Transverse colon (tissue), 1 donor: ENCODE measurements at regions not wholly inside any gene's neighbourhood (a gene's known extent, or its start where the extent isn't known, plus 50 kb on each side); places are given as distances from the start of the nearest gene placed in this dataset.

ENCODE experiments used
- EP300 ChIP-seq: sonication (generic); formaldehyde crosslinking; IDR thresholded peaks from one replicate; pipeline ENCODE4 v1.6.1; 2017; ENCODE audit warnings: antibody characterized with exemption, low read depth
- POLR2A ChIP-seq: fragments of 450-650 bp; IDR thresholded peaks from one replicate; pipeline ENCODE4 v1.6.1; 2016; ENCODE audit warnings: antibody characterized with exemption, mild to moderate bottlenecking, moderate library complexity

GRCh38 chr12:89167986-89168385 is 184.3 kb downstream of the DUSP6 start:
- TF ChIP-seq POLR2A, result no peak
- no peak for TF ChIP-seq EP300
